NB4 (cell line): ENCODE measurements at regions not wholly inside any gene's neighbourhood (a gene's known extent, or its start where the extent isn't known, plus 50 kb on each side); places are given as distances from the start of the nearest gene placed in this dataset.

Source experiments
- CTCF ChIP-seq: IDR thresholded peaks from one replicate; pipeline ENCODE4 v1.5.1; 2012; ENCODE audit warnings: low read depth, low read length
- MYC ChIP-seq: IDR thresholded peaks from 2 replicates; pipeline ENCODE4 v1.6.1; 2011; ENCODE audit warnings: low read depth, low read length
- POLR2A ChIP-seq: IDR thresholded peaks from 2 replicates; pipeline ENCODE4 v1.6.1; 2011; ENCODE audit warnings: mild to moderate bottlenecking; ENCODE audit not compliant: insufficient read length; ENCODE audit errors: extremely low read depth

GRCh38 chr7:42727451-42727850, 184.4 kb downstream of the C7orf25 start:
- TF ChIP-seq CTCF: no peak
- TF ChIP-seq POLR2A: no peak
- no peak for TF ChIP-seq MYC
